Esophagus squamous epithelium (tissue), 5 donors: ENCODE measurements at regions not wholly inside any gene's neighbourhood (a gene's known extent, or its start where the extent isn't known, plus 50 kb on each side); places are given as distances from the start of the nearest gene placed in this dataset.

Experiments used
- DNase-seq: peaks from one replicate; lab custom pipeline; 2025; lab: John Stamatoyannopoulos, UW
- H3K27ac ChIP-seq, 4 donors: fragments of 200-600 bp; sonication (generic); one replicate each; pipeline ENCODE4 v1.5.1; 2016 to 2019; ENCODE audit warnings: mild to moderate bottlenecking in 1 of 4
- H3K27me3 ChIP-seq, 4 donors: fragments of 200-600 bp; sonication (generic); 1 replicate in 3 of 4; 2 replicates in 1 of 4; pipeline versions ENCODE4 v1.5.1 to v1.6.0; 2017 to 2021; ENCODE audit warnings: antibody characterized with exemption in 1 of 4
- H3K36me3 ChIP-seq, 3 donors: fragments of 200-600 bp; sonication (generic); one replicate each; pipeline ENCODE4 v1.5.1; 2016 to 2019
- H3K4me1 ChIP-seq, 3 donors: fragments of 200-600 bp; sonication (generic); one replicate each; pipeline ENCODE4 v1.5.1; 2017 to 2019
- H3K4me3 ChIP-seq, 4 donors: fragments of 200-600 bp; sonication (generic); 1 replicate in 3 of 4; 2 replicates in 1 of 4; pipeline ENCODE4 v1.5.1; 2016 to 2019; ENCODE audit warnings: mild to moderate bottlenecking in 2 of 4, moderate library complexity in 1 of 4
- H3K9me3 ChIP-seq, 3 donors: fragments of 200-600 bp; sonication (generic); one replicate each; pipeline ENCODE4 v1.5.1; 2016 to 2019
- POLR2A ChIP-seq, 4 donors: fragments of 450-650 bp; IDR thresholded peaks; one replicate each; pipeline ENCODE4 v1.6.1; 2017; ENCODE audit warnings: antibody characterized with exemption in 4 of 4, mild to moderate bottlenecking in 4 of 4, moderate library complexity in 3 of 4
- WGBS, 2 donors: methylation state at CpG; one replicate each; pipeline ENCODE4 v1.1.5; 2018; 5-methylcytosine and 5-hydroxymethylcytosine counted together
- intact Hi-C: fragments of 100-400 bp; cut with DNase I; formaldehyde crosslinking; loops from one replicate; pipeline ENCODE4 v1.15.0; 2022
- TF ChIP-seq, protein P1 (sequence below), 6 experiments: fragments of 450-650 bp in 4 of 6; fragments of 200-600 bp in 2 of 6; sonication (generic) in 2 of 6; IDR thresholded peaks; one replicate each; pipeline ENCODE4 v1.5.1; 2016 to 2019; ENCODE audit warnings: antibody characterized with exemption in 6 of 6, mild to moderate bottlenecking in 4 of 6, moderate library complexity in 4 of 6
- donor health status: DM: yes; HTN: yes; CAD: no.

DNA sequence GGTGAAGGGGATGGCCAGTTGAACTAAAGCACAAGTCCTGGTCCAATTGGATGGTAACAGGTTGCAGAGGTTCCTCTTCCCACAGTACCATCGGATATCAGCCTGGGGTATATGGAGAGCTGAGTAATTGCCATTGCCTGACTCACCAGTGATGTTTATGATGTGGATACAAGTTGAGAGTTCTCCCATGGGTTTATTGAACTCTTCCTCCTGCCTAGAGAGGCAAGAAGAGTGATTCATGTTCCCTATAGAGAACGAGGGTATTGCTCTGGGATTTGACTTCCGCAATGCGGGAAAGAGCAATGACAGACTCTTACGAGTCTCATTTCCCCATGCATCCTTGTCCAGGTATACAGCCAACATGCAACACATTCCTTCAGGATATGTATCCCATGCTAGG is 111.3 kb upstream of the PCDH9 start:
- WGBS, 2 donors, result 70 to 74% methylated on average over 5 of the region's 5 CpGs
- TF ChIP-seq, protein P1, sequence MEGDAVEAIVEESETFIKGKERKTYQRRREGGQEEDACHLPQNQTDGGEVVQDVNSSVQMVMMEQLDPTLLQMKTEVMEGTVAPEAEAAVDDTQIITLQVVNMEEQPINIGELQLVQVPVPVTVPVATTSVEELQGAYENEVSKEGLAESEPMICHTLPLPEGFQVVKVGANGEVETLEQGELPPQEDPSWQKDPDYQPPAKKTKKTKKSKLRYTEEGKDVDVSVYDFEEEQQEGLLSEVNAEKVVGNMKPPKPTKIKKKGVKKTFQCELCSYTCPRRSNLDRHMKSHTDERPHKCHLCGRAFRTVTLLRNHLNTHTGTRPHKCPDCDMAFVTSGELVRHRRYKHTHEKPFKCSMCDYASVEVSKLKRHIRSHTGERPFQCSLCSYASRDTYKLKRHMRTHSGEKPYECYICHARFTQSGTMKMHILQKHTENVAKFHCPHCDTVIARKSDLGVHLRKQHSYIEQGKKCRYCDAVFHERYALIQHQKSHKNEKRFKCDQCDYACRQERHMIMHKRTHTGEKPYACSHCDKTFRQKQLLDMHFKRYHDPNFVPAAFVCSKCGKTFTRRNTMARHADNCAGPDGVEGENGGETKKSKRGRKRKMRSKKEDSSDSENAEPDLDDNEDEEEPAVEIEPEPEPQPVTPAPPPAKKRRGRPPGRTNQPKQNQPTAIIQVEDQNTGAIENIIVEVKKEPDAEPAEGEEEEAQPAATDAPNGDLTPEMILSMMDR (IDR thresholded peaks at IDR 0.05), result no peak
- TF ChIP-seq POLR2A (IDR thresholded peaks at IDR 0.05), result no peak
- Histone ChIP-seq H3K9me3 (no peaks in the 10 kb centered on the region), H3K27me3 (no peaks in the 10 kb centered on the region), H3K4me3 (no peak overlapping the region), H3K27ac (no peak overlapping the region), H3K36me3 (no peaks in the 10 kb centered on the region), H3K4me1 (no peaks in the 10 kb centered on the region)
- DNase-seq, result no peak
- intact Hi-C loops, result no loop called here

DNA sequence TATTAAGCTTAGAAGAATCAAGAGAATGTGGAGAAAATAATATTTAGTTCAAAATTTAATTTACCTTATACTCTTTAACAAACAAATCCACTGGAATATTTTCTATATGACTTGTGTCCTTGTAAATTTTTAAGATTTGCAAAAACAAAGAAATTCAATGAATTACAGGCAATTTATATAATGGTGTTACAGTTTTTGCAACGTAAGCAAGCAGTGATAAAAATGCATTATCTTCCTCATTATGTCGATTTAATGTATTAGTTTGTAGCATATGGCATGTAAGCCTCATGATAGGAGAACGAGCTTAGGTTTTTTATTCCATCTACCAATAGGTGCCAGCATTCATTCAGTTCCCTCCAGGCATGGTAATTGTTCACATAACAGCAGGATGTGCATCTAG is 100.0 kb upstream of the PCDH9 start:
- 70 to 76% methylated on average over 3 of the region's 3 CpGs for WGBS, 2 donors
- Histone ChIP-seq H3K4me1 (no peaks in the 10 kb centered on the region), H3K4me3 (no peak overlapping the region), H3K27me3 (no peaks in the 10 kb centered on the region), H3K36me3 (no peaks in the 10 kb centered on the region), H3K9me3 (no peaks in the 10 kb centered on the region), H3K27ac (no peak overlapping the region)
- no peak for TF ChIP-seq POLR2A (IDR thresholded peaks at IDR 0.05)
- TF ChIP-seq, protein P1 (IDR thresholded peaks at IDR 0.05), result no peak
- intact Hi-C loops, result no loop called here
- DNase-seq, result no peak

DNA sequence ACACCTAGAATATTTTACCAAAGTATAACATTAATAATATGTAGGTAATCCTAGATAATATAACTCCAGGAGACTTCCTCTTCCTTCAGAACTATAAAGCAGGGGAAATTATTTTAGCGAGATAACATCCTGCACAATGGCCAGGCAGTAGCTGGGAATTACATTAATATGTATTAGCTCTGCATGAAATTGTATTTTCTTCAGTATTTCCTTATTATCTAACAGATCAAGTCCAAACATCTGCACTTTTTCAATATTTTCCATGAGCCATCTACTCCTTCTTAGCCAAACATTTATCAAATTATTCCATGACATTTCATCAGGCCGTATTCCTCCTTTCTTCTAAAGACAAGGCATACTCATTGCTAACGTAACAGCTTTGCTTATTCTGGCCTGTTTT is 98.8 kb upstream of the PCDH9 start:
- 70 to 78% methylated on average over 3 of the region's 3 CpGs for WGBS, 2 donors
- intact Hi-C loops, result no loop called here
- H3K4me3 ChIP-seq, result no peak overlapping the region

DNA sequence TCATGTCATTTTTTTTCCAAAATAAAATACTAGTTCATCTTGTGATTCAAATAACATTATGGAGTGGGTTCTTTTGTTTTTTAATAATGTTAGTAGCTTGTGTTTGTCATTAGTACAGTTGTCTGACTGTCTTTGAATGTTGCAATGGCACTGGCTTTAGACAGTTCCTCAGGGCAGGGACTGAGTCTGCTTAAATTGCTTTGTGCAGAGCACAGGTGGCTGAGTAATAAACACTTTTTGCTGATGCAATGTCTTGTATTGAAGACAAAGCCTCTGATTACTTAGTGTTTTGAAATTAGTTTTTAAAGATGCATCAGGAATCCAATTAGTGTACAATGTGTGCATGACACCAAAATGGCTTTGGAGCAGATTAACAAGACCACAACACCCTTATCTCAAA is 88.7 kb upstream of the PCDH9 start:
- TF ChIP-seq POLR2A (IDR thresholded peaks at IDR 0.05), result no peak
- TF ChIP-seq, protein P1 (IDR thresholded peaks at IDR 0.05), result no peak
- Histone ChIP-seq H3K4me1 (no peaks in the 10 kb centered on the region), H3K4me3 (no peak overlapping the region), H3K27me3 (no peaks in the 10 kb centered on the region), H3K9me3 (no peaks in the 10 kb centered on the region), H3K27ac (no peak overlapping the region), H3K36me3 (no peaks in the 10 kb centered on the region)
- intact Hi-C loops, result no loop called here
- no peak for DNase-seq

More for the DNA sequence above, 98.8 kb upstream of the PCDH9 start:
- Histone ChIP-seq H3K36me3 (no peaks in the 10 kb centered on the region), H3K27ac (no peak overlapping the region), H3K27me3 (no peaks in the 10 kb centered on the region), H3K9me3 (no peaks in the 10 kb centered on the region), H3K4me1 (no peaks in the 10 kb centered on the region)
- no peak for DNase-seq
- TF ChIP-seq, protein P1 (IDR thresholded peaks at IDR 0.05), result no peak
- TF ChIP-seq POLR2A (IDR thresholded peaks at IDR 0.05), result no peak

DNA sequence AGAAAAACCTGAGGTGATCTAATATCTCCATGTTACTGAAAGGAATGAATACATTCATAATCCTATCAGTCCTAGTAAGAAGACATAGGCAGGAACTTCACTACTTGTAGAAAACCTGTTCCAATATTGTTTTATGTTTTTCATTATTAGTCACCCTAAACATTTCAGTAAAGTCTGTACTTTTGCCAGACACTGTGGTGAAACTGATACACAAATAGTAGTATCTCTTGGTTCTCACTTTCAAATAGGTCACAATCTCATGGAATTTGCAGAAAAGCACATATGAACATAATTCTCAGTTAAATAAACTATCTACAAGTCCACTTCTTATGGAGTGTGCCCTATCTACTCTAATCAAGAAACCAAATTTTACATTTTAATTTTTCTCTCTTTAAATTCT is 88.3 kb upstream of the PCDH9 start:
- TF ChIP-seq, protein P1 (IDR thresholded peaks at IDR 0.05), result no peak
- TF ChIP-seq POLR2A (IDR thresholded peaks at IDR 0.05), result no peak
- H3K4me3 ChIP-seq, result no peak overlapping the region
- H3K27me3 ChIP-seq, result no peaks in the 10 kb centered on the region
- H3K36me3 ChIP-seq, result no peaks in the 10 kb centered on the region
- no peaks in the 10 kb centered on the region for H3K9me3 ChIP-seq
- no peak for DNase-seq
- intact Hi-C loops, result no loop called here
- H3K27ac ChIP-seq, result no peak overlapping the region
- no peaks in the 10 kb centered on the region for H3K4me1 ChIP-seq
